GM12874 (cell line): ENCODE measurements at regions not wholly inside any gene's neighbourhood (a gene's known extent, or its start where the extent isn't known, plus 50 kb on each side); places are given as distances from the start of the nearest gene placed in this dataset.

Experiments
- CTCF ChIP-seq: IDR thresholded peaks from 2 replicates; pipeline ENCODE4 v1.5.1; 2011; ENCODE audit warnings: low read depth, mild to moderate bottlenecking, control low read depth, low read length, moderate library complexity; ENCODE audit not compliant: insufficient read depth

GRCh38 chr4:75422998-75423397 lies 91.2 kb downstream of the RCHY1 start:
- TF ChIP-seq CTCF: no peak

- no peak for TF ChIP-seq CTCF
Observed at GRCh38 chr4:75412746-75413145, 101.5 kb downstream of the RCHY1 start.

GRCh38 chr4:75398501-75398900 lies 115.7 kb downstream of the RCHY1 start:
- TF ChIP-seq CTCF: no peak

- TF ChIP-seq CTCF: no peak
Observed at GRCh38 chr4:75391489-75392166, 122.6 kb downstream of the RCHY1 start.

- no peak for TF ChIP-seq CTCF
Observed at GRCh38 chr4:75385106-75385505, 129.1 kb downstream of the RCHY1 start.

GRCh38 chr4:75376543-75376942 lies 137.7 kb downstream of the RCHY1 start:
- no peak for TF ChIP-seq CTCF

GRCh38 chr4:75371915-75372314 lies 142.3 kb downstream of the RCHY1 start:
- no peak for TF ChIP-seq CTCF
